ENCODE measurements at regions not wholly inside any gene's neighbourhood (a gene's known extent, or its start where the extent isn't known, plus 50 kb on each side); places are given as distances from the start of the nearest gene placed in this dataset.
"Not testable (repeated sequence)": the region's sequence is repeated elsewhere in the genome, so short reads cannot be mapped to it uniquely, and the experiment has no call there.

- intact Hi-C loops (cut with micrococcal nuclease) = no loop called here
- ATAC-seq = no peak
- DNase-seq = no peak
These were observed 197.1 kb upstream of the FGF13 start for GRCh38 chrX:138908577-138908976.

- ATAC-seq (no peak), DNase-seq (no peak)
- intact Hi-C loops (cut with micrococcal nuclease) = no loop called here
These were observed 186.3 kb upstream of the FGF13 start for GRCh38 chrX:138897621-138898492.

- DNase-seq = no peak
- intact Hi-C loops (cut with micrococcal nuclease) = no loop called here
- no peak for ATAC-seq
These were observed 179.0 kb upstream of the FGF13 start for GRCh38 chrX:138890491-138890890.

GRCh38 chrX:138889149-138889548 is 177.6 kb upstream of the FGF13 start:
- DNase-seq = no peak
- no peak for ATAC-seq
- intact Hi-C loops (cut with micrococcal nuclease) = no loop called here

- ATAC-seq (peak; percentile 24), DNase-seq (no peak)
- intact Hi-C loops (cut with micrococcal nuclease) = no loop called here
These were observed 175.3 kb upstream of the FGF13 start for GRCh38 chrX:138886769-138887168.

GRCh38 chrX:138885886-138886285 is 174.4 kb upstream of the FGF13 start:
- no peak for ATAC-seq
- no peak for DNase-seq
- intact Hi-C loops (cut with micrococcal nuclease) = no loop called here

GRCh38 chrX:138880293-138880692 is 168.8 kb upstream of the FGF13 start:
- intact Hi-C loops (cut with micrococcal nuclease); DNase-seq; ATAC-seq: not testable (repeated sequence)

- DNase-seq (no peak), ATAC-seq (no peak)
- intact Hi-C loops (cut with micrococcal nuclease) = no loop called here
These were observed 166.2 kb upstream of the FGF13 start for GRCh38 chrX:138877746-138878145.

GRCh38 chrX:138875472-138875871 is 164.0 kb upstream of the FGF13 start:
- DNase-seq (no peak), ATAC-seq (no peak)
- intact Hi-C loops (cut with micrococcal nuclease) = no loop called here

GRCh38 chrX:138874271-138874935 is 162.9 kb upstream of the FGF13 start:
- intact Hi-C loops (cut with micrococcal nuclease) = no loop called here
- ATAC-seq = no peak
- DNase-seq = no peak

- ATAC-seq; DNase-seq; intact Hi-C loops (cut with micrococcal nuclease): not testable (repeated sequence)
These were observed 162.1 kb upstream of the FGF13 start for GRCh38 chrX:138873640-138874039.

- no peak for ATAC-seq
- intact Hi-C loops (cut with micrococcal nuclease) = no loop called here
- DNase-seq = no peak
These were observed 161.0 kb upstream of the FGF13 start for GRCh38 chrX:138872537-138872936.

- DNase-seq (no peak), ATAC-seq (no peak)
- intact Hi-C loops (cut with micrococcal nuclease) = no loop called here
These were observed 160.2 kb upstream of the FGF13 start for GRCh38 chrX:138871739-138872138.

- no peak for ATAC-seq
- intact Hi-C loops (cut with micrococcal nuclease) = no loop called here
- no peak for DNase-seq
These were observed 155.1 kb upstream of the FGF13 start for GRCh38 chrX:138866643-138867042.

- no peak for DNase-seq
- intact Hi-C loops (cut with micrococcal nuclease) = no loop called here
- no peak for ATAC-seq
These were observed 153.7 kb upstream of the FGF13 start for GRCh38 chrX:138865093-138865649.

GRCh38 chrX:138859421-138859820 is 147.9 kb upstream of the FGF13 start:
- no peak for DNase-seq
- intact Hi-C loops (cut with micrococcal nuclease) = no loop called here
- ATAC-seq = no peak

- ATAC-seq = no peak
- intact Hi-C loops (cut with micrococcal nuclease) = no loop called here
These were observed 147.4 kb upstream of the FGF13 start for GRCh38 chrX:138858951-138859350.

GRCh38 chrX:138858438-138858837 is 146.9 kb upstream of the FGF13 start:
- intact Hi-C loops (cut with micrococcal nuclease) = no loop called here
- no peak for DNase-seq
- ATAC-seq = no peak

More at GRCh38 chrX:138858951-138859350, 147.4 kb upstream of the FGF13 start:
- no peak for DNase-seq

- no peak for ATAC-seq
- intact Hi-C loops (cut with micrococcal nuclease) = no loop called here
- no peak for DNase-seq
These were observed 145.5 kb upstream of the FGF13 start for GRCh38 chrX:138856881-138857604.

GRCh38 chrX:138853936-138854335 is 142.4 kb upstream of the FGF13 start:
- intact Hi-C loops (cut with micrococcal nuclease) = no loop called here
- no peak for DNase-seq
- no peak for ATAC-seq

Measured in left ventricle myocardium superior (tissue), 1 donor.